ENCODE measurements at regions not wholly inside any gene's neighbourhood (a gene's known extent, or its start where the extent isn't known, plus 50 kb on each side); places are given as distances from the start of the nearest gene placed in this dataset.

GRCh38 chr10:78291722-78292121 lies 258.1 kb downstream of the RPS24 start:
- no peaks in the 10 kb centered on the region for H3K36me3 Mint-ChIP-seq
- POLR2A ChIA-PET = no interaction called here
- DNase-seq (no peak), ATAC-seq (ENCODE audit: low read depth) (no peak)
- peaks cover 7% of the 10 kb centered on the region for H3K27me3 Mint-ChIP-seq
- H3K27ac Mint-ChIP-seq = no peak overlapping the region
- H3K4me3 Mint-ChIP-seq = no peak overlapping the region
- H3K4me1 Mint-ChIP-seq = no peaks in the 10 kb centered on the region
- no peaks in the 10 kb centered on the region for H3K9me3 Mint-ChIP-seq

DNA sequence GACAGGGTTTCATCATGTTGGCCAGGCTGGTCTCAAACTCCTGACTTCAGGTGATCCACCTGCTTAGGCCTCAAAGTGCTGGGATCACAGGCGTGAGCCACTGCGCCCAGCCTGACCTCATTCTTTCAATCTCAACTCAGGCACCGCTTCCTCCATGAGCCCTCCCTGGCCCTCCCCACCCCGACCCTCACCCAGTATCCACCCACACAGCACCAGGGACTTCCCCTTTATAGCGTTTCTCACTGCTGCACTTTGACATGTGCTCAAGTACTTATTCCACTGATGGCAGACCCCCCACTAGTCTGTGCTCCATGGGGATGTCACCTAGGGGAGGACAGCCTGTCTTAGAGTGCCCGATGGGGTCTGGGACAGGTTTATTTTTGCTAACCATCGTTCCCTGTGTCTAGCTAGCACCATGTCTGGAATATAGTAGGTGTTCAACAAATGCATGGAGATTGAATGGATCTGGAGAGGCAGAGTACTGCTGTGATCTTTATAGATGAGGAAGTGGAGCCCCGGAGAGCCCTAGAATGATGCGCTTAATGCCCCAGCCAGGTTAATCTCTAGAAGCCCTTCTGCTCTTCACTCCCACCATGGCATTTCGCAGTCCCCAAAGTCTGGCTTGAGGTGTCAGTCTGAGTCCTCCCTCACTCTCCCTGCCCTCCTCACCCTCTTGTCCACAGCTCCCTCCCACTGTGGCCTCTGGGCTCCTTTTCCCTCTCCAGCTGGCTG lies 258.8 kb downstream of the RPS24 start:
- Mint-ChIP-seq H3K4me3 (no peak overlapping the region), H3K36me3 (no peaks in the 10 kb centered on the region), H3K27me3 (peaks cover 7% of the 10 kb centered on the region), H3K4me1 (no peaks in the 10 kb centered on the region), H3K9me3 (no peaks in the 10 kb centered on the region), H3K27ac (no peak overlapping the region)
- DNase-seq (no peak), ATAC-seq (ENCODE audit: low read depth) (no peak)
- POLR2A ChIA-PET = no interaction called here

- H3K9me3 Mint-ChIP-seq = no peaks in the 10 kb centered on the region
- no peaks in the 10 kb centered on the region for H3K4me1 Mint-ChIP-seq
- POLR2A ChIA-PET = interaction anchor here (0.6 kb wide), 1 partner anchor 192 kb away, joined by 6 read pairs; no protein-coding TSS in a partner anchor
- no peak overlapping the region for H3K27ac Mint-ChIP-seq
- ATAC-seq (ENCODE audit: low read depth) (no peak), DNase-seq (no peak)
- no peaks in the 10 kb centered on the region for H3K36me3 Mint-ChIP-seq
- peaks cover 7% of the 10 kb centered on the region for H3K27me3 Mint-ChIP-seq
- no peak overlapping the region for H3K4me3 Mint-ChIP-seq
These were observed 259.6 kb downstream of the RPS24 start for GRCh38 chr10:78292982-78293865.

DNA sequence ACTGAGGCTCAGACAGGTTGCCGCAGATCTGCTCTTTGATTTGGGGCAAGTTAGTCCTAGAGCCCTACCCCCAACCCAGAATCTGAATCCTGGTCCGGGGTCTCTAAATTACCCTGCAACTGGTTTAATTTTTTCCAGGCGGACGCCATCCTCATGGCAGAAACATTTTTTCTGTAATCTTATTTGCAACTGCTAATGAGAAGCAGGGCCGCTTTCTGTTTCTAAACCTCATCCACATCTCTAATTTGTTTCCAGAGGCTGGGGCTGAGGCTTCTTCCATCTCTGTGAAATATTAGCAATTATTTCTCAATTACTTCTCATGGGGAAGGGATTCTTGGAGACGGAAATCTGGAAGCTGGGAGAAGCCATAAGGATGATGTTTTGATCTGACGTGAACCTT lies 261.6 kb downstream of the RPS24 start:
- Mint-ChIP-seq H3K27me3 (peaks cover 3% of the 10 kb centered on the region), H3K27ac (no peak overlapping the region), H3K4me1 (no peaks in the 10 kb centered on the region), H3K4me3 (no peak overlapping the region), H3K36me3 (no peaks in the 10 kb centered on the region), H3K9me3 (no peaks in the 10 kb centered on the region)
- no peak for ATAC-seq (ENCODE audit: low read depth)
- POLR2A ChIA-PET = no interaction called here
- no peak for DNase-seq

DNA sequence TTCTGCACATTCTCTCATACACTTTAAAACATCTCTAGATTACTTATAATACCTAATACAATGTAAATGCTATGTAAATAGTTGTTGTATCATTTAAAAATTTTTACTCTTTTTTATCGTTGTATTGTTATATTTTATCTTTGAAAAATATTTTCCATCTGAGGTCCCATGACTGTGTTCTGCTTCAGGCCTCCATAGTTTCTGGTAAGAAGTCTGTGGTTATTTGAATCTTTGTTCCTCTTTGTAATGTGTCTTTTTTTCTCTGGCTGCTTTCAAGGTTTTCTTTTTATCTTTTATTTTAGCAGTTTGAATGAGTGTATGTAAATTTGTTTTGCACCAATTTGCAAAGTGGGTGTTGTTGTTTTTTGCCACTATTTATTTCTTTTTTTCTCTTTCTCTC lies 263.1 kb downstream of the RPS24 start:
- DNase-seq = no peak
- Mint-ChIP-seq H3K36me3 (peaks cover 2% of the 10 kb centered on the region), H3K4me1 (no peaks in the 10 kb centered on the region), H3K27ac (no peak overlapping the region), H3K27me3 (peaks cover 2% of the 10 kb centered on the region), H3K4me3 (no peak overlapping the region), H3K9me3 (peaks cover 2% of the 10 kb centered on the region)
- POLR2A ChIA-PET = no interaction called here
- ATAC-seq (ENCODE audit: low read depth) = no peak

- Mint-ChIP-seq H3K4me1 (peaks cover 9% of the 10 kb centered on the region), H3K4me3 (no peak overlapping the region)
These were observed 264.3 kb downstream of the RPS24 start for GRCh38 chr10:78297997-78298396.

DNA sequence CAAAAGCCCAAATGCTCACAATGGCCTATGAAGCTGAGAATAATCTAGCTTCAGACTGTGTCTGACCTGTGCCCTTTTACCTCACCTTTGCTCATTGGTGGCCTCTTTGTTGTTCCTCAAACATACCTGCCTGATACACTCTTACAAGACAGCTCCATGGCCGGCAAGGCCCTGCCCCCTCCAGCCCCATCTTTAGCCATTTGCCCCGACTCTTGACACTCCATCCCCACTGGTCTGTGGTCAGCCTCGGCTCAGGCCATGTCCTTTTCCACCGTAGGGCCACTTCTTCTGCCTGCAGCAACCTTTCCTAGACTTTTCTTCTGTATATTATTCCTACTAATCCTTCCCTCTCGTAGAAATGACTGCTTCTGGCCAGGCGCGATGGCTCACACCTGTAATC lies 265.2 kb downstream of the RPS24 start:
- DNase-seq (no peak), ATAC-seq (ENCODE audit: low read depth) (no peak)
- POLR2A ChIA-PET = no interaction called here
- H3K36me3 Mint-ChIP-seq = peaks cover 2% of the 10 kb centered on the region
- H3K27ac Mint-ChIP-seq = no peak overlapping the region
- no peak overlapping the region for H3K4me3 Mint-ChIP-seq
- H3K4me1 Mint-ChIP-seq = peaks cover 13% of the 10 kb centered on the region
- H3K27me3 Mint-ChIP-seq = peaks cover 2% of the 10 kb centered on the region
- peaks cover 2% of the 10 kb centered on the region for H3K9me3 Mint-ChIP-seq

More at GRCh38 chr10:78297997-78298396, 264.3 kb downstream of the RPS24 start:
- Mint-ChIP-seq H3K27me3 (peaks cover 2% of the 10 kb centered on the region), H3K36me3 (peaks cover 2% of the 10 kb centered on the region), H3K9me3 (peaks cover 2% of the 10 kb centered on the region), H3K27ac (no peak overlapping the region)
- POLR2A ChIA-PET = no interaction called here
- DNase-seq (no peak), ATAC-seq (ENCODE audit: low read depth) (no peak)

GRCh38 chr10:78299851-78300468 lies 266.3 kb downstream of the RPS24 start:
- H3K9me3 Mint-ChIP-seq = peaks cover 2% of the 10 kb centered on the region
- no peak overlapping the region for H3K4me3 Mint-ChIP-seq
- no peaks in the 10 kb centered on the region for H3K27me3 Mint-ChIP-seq
- POLR2A ChIA-PET = no interaction called here
- no peak for DNase-seq
- peaks cover 13% of the 10 kb centered on the region for H3K4me1 Mint-ChIP-seq
- H3K36me3 Mint-ChIP-seq = peaks cover 2% of the 10 kb centered on the region
- ATAC-seq (ENCODE audit: low read depth) = no peak
- peak overlapping the region; percentile 54 for H3K27ac Mint-ChIP-seq

- H3K4me1 Mint-ChIP-seq = peaks cover 13% of the 10 kb centered on the region
- H3K36me3 Mint-ChIP-seq = peaks cover 2% of the 10 kb centered on the region
- no peak overlapping the region for H3K4me3 Mint-ChIP-seq
- peaks cover 4% of the 10 kb centered on the region for H3K27me3 Mint-ChIP-seq
- POLR2A ChIA-PET = no interaction called here
- DNase-seq = no peak
- no peak overlapping the region for H3K27ac Mint-ChIP-seq
- ATAC-seq (ENCODE audit: low read depth) = no peak
- peaks cover 2% of the 10 kb centered on the region for H3K9me3 Mint-ChIP-seq
These were observed 266.9 kb downstream of the RPS24 start for GRCh38 chr10:78300526-78300925.

GRCh38 chr10:78301481-78301880 lies 267.8 kb downstream of the RPS24 start:
- POLR2A ChIA-PET = interaction anchor here (1.3 kb wide), 1 partner anchor 255 kb away, joined by 12 read pairs; no protein-coding TSS in a partner anchor
- DNase-seq = no peak
- peaks cover 13% of the 10 kb centered on the region for H3K4me1 Mint-ChIP-seq
- peaks cover 2% of the 10 kb centered on the region for H3K36me3 Mint-ChIP-seq
- peaks cover 2% of the 10 kb centered on the region for H3K9me3 Mint-ChIP-seq
- H3K27me3 Mint-ChIP-seq = peaks cover 14% of the 10 kb centered on the region
- no peak overlapping the region for H3K4me3 Mint-ChIP-seq
- ATAC-seq (ENCODE audit: low read depth) = no peak
- H3K27ac Mint-ChIP-seq = peak overlapping the region; percentile 11

GRCh38 chr10:78301891-78302738 lies 268.5 kb downstream of the RPS24 start:
- Mint-ChIP-seq H3K27me3 (peaks cover 20% of the 10 kb centered on the region), H3K4me1 (peaks cover 15% of the 10 kb centered on the region), H3K27ac (peak overlapping the region; percentile 96), H3K36me3 (peaks cover 2% of the 10 kb centered on the region), H3K9me3 (peaks cover 2% of the 10 kb centered on the region), H3K4me3 (peak overlapping the region; percentile 88)
- DNase-seq (no peak), ATAC-seq (ENCODE audit: low read depth) (no peak)
- POLR2A ChIA-PET = interaction anchor here (0.6 to 1.3 kb wide), 6 partner anchors 25 to 259 kb away, joined by 3 to 12 read pairs (median 4); no protein-coding TSS in a partner anchor

DNA sequence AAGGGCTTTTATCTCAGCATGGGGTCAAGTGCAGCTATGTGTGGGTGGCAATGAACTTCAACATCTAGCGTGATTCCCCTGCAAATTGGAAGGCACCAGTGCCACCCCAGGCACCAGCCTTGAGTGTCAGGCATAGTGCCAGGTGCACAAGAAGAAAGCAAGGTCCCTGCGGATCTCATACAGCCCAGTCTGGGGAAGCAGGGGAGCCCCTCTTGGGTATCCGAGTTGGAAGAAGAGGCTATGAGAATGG lies 269.0 kb downstream of the RPS24 start:
- DNase-seq = no peak
- H3K9me3 Mint-ChIP-seq = peaks cover 2% of the 10 kb centered on the region
- ATAC-seq (ENCODE audit: low read depth) = no peak
- H3K36me3 Mint-ChIP-seq = peaks cover 2% of the 10 kb centered on the region
- POLR2A ChIA-PET = interaction anchor here (0.6 to 1.4 kb wide), 7 partner anchors 26 to 260 kb away, joined by 3 to 12 read pairs (median 3); no protein-coding TSS in a partner anchor
- H3K27me3 Mint-ChIP-seq = peaks cover 22% of the 10 kb centered on the region
- peak overlapping the region; percentile 96 for H3K27ac Mint-ChIP-seq
- H3K4me1 Mint-ChIP-seq = peaks cover 15% of the 10 kb centered on the region
- peak overlapping the region; percentile 88 for H3K4me3 Mint-ChIP-seq
